Suprapubic skin (tissue), 3 donors: ENCODE measurements at regions not wholly inside any gene's neighbourhood (a gene's known extent, or its start where the extent isn't known, plus 50 kb on each side); places are given as distances from the start of the nearest gene placed in this dataset.

ENCODE experiments used
- CTCF ChIP-seq, 2 donors: fragments of 200-600 bp in 1 of 2; fragments of 450-650 bp in 1 of 2; sonication (generic) in 1 of 2; IDR thresholded peaks; one replicate each; pipeline ENCODE4 v1.5.1; 2016 to 2019; ENCODE audit warnings: antibody characterized with exemption in 2 of 2, mild to moderate bottlenecking in 1 of 2, moderate library complexity in 1 of 2
- EP300 ChIP-seq: sonication (generic); formaldehyde crosslinking; IDR thresholded peaks from one replicate; pipeline ENCODE4 v1.6.1; 2017; ENCODE audit warnings: antibody characterized with exemption
- POLR2A ChIP-seq, 2 donors: fragments of 450-650 bp; IDR thresholded peaks; one replicate each; pipeline ENCODE4 v1.6.1; 2017; ENCODE audit warnings: antibody characterized with exemption in 2 of 2, mild to moderate bottlenecking in 2 of 2, moderate library complexity in 2 of 2

DNA sequence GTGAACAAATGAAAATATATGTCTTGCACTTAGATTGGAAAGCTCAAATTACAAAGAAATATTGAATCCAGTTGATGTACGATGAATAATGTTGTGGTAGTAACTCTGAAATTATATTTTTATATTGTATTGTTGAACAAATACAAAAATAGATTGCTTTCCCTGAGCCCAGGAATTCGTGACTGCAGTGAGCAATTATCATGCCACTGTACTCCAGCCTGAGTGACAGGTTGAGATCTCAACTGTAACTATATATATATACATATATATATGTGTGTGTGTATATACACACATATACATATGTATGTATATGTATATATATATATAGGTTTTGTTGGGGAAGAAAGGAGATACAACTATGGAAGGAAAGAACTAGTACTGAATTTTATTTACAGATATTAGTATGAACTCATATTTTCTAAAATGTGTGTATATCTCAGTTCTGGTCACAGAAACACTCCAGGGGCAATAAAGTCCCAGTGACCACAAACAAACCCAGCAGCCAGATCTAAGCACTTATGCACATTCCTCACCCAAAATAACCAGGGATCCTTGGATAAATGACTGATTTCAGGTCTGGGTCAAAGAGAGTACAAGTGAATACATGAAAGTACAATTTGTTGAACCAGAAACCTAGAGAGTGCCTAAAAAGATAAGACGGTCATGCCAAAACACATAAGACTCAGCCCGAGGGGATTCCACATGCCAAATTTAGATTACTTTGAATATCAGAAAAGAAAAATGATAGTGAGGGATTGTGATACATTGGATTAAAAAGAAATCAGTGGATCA, 146.3 kb downstream of the TMX3 start:
- TF ChIP-seq POLR2A (IDR thresholded peaks at IDR 0.05) (no peak), EP300 (no peak), CTCF (IDR thresholded peaks at IDR 0.05) (no peak)
